H1 (cell line): ENCODE measurements at regions not wholly inside any gene's neighbourhood (a gene's known extent, or its start where the extent isn't known, plus 50 kb on each side); places are given as distances from the start of the nearest gene placed in this dataset.

Experiments used
- ASH2L ChIP-seq: fragments of 200-600, 300-600 bp; sonication (generic); IDR thresholded peaks from one replicate; pipeline ENCODE4 v1.7.1; 2017; ENCODE audit warnings: low read length
- HDAC2 ChIP-seq, 2 experiments: fragments of 300-600 bp in 1 of 2; sonication (generic) in 1 of 2; IDR thresholded peaks; 2 replicates each; pipeline ENCODE4 v1.6.1; 2011 to 2012; ENCODE audit warnings: low read depth in 2 of 2, low read length in 2 of 2, mild to moderate bottlenecking in 2 of 2, moderate library complexity in 2 of 2, borderline replicate concordance in 1 of 2, inconsistent platforms in 1 of 2
- JUND ChIP-seq: IDR thresholded peaks from 2 replicates; pipeline ENCODE4 v1.6.1; 2011; ENCODE audit warnings: mild to moderate bottlenecking, improper control_type of control experiment, low read length
- POLR2A ChIP-seq, 2 experiments: IDR thresholded peaks; 1 replicate in 1 of 2; 2 replicates in 1 of 2; pipeline ENCODE4 v1.6.1; 2011; ENCODE audit warnings: low read depth in 2 of 2, low read length in 2 of 2, mild to moderate bottlenecking in 2 of 2; ENCODE audit errors: control extremely low read depth in 1 of 2
- POU5F1 ChIP-seq: IDR thresholded peaks from 2 replicates; pipeline ENCODE4 v1.6.1; 2011; ENCODE audit warnings: low read depth, mild to moderate bottlenecking, low read length, moderate library complexity
- SIX5 ChIP-seq: IDR thresholded peaks from 2 replicates; pipeline ENCODE4 v1.6.1; 2011; ENCODE audit warnings: mild to moderate bottlenecking, low read depth, low read length
- TAF1 ChIP-seq: IDR thresholded peaks from 2 replicates; pipeline ENCODE4 v1.6.1; 2011; ENCODE audit warnings: mild to moderate bottlenecking, low read depth, low read length
- TF ChIP-seq, protein P1 (sequence below), 3 experiments: IDR thresholded peaks; 1 replicate in 2 of 3; 2 replicates in 1 of 3; pipeline versions ENCODE4 v1.5.1 to v1.6.1; 2011; ENCODE audit warnings: low read length in 3 of 3, mild to moderate bottlenecking in 3 of 3, inconsistent platforms in 2 of 3, low read depth in 1 of 3, moderate library complexity in 1 of 3; ENCODE audit not compliant: insufficient read depth in 1 of 3; ENCODE audit errors: control extremely low read depth in 1 of 3

DNA sequence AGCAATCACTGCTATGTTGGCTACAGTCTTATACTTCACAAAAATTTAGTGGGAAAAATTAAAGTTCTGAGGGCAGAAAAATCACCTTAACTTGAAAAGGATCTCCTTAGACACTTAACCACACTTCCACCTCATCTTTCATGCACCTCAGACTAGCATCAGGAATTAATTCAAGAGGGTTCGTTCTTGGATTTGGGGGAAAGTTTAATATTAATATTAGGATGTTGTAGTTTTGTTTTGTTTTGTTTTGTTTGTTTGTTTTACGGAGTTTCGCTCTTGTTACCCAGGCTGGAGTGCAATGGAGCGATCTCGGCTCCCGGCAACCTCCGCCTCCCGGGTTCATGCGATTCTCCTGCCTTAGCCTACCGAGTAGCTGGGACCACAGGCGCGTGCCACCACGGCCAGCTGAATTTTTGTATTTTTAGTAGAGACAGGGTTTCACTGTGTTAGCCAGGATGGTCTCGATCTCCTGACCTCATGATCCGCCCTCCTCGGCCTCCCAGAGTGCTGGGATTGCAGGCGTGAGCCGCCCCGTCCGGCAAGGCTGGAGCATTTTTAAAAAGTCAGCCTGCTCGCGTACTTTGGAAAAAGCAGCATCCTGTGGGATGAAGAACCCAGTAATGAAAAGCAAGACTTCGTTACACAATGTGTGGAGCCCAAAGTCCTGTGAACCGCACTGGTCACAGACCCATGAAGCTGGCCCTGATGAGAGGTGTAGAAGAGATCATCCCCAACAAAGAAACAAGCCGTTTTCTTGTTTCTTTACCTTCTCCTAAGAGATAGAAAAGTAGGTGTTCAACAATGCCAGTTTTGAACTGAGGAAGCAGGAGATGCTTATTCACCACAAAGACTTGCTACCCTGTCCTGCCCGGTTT is 194.9 kb downstream of the GPX5 start:
- TF ChIP-seq TAF1, result no peak
- TF ChIP-seq JUND, result no peak
- TF ChIP-seq POU5F1, result no peak
- TF ChIP-seq, protein P1, sequence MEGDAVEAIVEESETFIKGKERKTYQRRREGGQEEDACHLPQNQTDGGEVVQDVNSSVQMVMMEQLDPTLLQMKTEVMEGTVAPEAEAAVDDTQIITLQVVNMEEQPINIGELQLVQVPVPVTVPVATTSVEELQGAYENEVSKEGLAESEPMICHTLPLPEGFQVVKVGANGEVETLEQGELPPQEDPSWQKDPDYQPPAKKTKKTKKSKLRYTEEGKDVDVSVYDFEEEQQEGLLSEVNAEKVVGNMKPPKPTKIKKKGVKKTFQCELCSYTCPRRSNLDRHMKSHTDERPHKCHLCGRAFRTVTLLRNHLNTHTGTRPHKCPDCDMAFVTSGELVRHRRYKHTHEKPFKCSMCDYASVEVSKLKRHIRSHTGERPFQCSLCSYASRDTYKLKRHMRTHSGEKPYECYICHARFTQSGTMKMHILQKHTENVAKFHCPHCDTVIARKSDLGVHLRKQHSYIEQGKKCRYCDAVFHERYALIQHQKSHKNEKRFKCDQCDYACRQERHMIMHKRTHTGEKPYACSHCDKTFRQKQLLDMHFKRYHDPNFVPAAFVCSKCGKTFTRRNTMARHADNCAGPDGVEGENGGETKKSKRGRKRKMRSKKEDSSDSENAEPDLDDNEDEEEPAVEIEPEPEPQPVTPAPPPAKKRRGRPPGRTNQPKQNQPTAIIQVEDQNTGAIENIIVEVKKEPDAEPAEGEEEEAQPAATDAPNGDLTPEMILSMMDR (IDR thresholded peaks at IDR 0.05; ENCODE audit: control extremely low read depth in 1 of 3, insufficient read depth in 1 of 3, low read depth in 1 of 3, low read length in 3 of 3), result no peak
- TF ChIP-seq POLR2A (IDR thresholded peaks at IDR 0.05; ENCODE audit: control extremely low read depth in 1 of 2, low read depth in 2 of 2, low read length in 2 of 2), result peak in 1 of 2 experiments; percentile 77; a peak in 2 of 3 replicates
- no peak for TF ChIP-seq ASH2L
- no peak for TF ChIP-seq HDAC2 (IDR thresholded peaks at IDR 0.05; ENCODE audit: borderline replicate concordance in 1 of 2, low read depth in 2 of 2, low read length in 2 of 2)
- no peak for TF ChIP-seq SIX5
